C4-2B (cell line): ENCODE measurements at regions not wholly inside any gene's neighbourhood (a gene's known extent, or its start where the extent isn't known, plus 50 kb on each side); places are given as distances from the start of the nearest gene placed in this dataset.

Experiments
- CTCF ChIP-seq: fragments of 450-650 bp; conservative IDR thresholded peaks from 2 replicates; pipeline ENCODE4 v1.5.1; 2017; ENCODE audit warnings: mild to moderate bottlenecking
- ZFX ChIP-seq: fragments of 450-650 bp; IDR thresholded peaks from 2 replicates; pipeline ENCODE4 v1.6.1; 2017

- TF ChIP-seq CTCF, result no peak
- TF ChIP-seq ZFX, result no peak
These were observed 159.6 kb upstream of the TBCA start for GRCh38 chr5:77935506-77936364.
